Activated CD4-positive, CD25-positive, alpha-beta regulatory T cell treated with anti-CD3 and anti-CD28 coated beads, Interleukin-2, amount 50 U/mL, for 24 hours (primary cell): ENCODE measurements at regions not wholly inside any gene's neighbourhood (a gene's known extent, or its start where the extent isn't known, plus 50 kb on each side); places are given as distances from the start of the nearest gene placed in this dataset.

Source experiments
- ATAC-seq, 2 donors: fragments of 150-1000 bp; cut with Tn5 transposase; one replicate each; pipeline ENCODE4 v1.10.0; 2021; ENCODE audit warnings: mild to moderate bottlenecking in 1 of 2, moderate library complexity in 1 of 2

- no peak for ATAC-seq
These were observed 60.2 kb upstream of the NEDD9 start for GRCh38 chr6:11292594-11293236.

- no peak for ATAC-seq
These were observed 59.6 kb upstream of the NEDD9 start for GRCh38 chr6:11292091-11292490.

- peak; percentile 58 to 68 for ATAC-seq
These were observed 59.1 kb upstream of the NEDD9 start for GRCh38 chr6:11291582-11291981.

GRCh38 chr6:11290027-11290426, 57.6 kb upstream of the NEDD9 start:
- no peak for ATAC-seq

- no peak for ATAC-seq
These were observed 55.6 kb upstream of the NEDD9 start for GRCh38 chr6:11288065-11288464.

GRCh38 chr6:11284996-11285395, 52.5 kb upstream of the NEDD9 start:
- ATAC-seq = no peak

GRCh38 chr6:11283629-11284028, 51.2 kb upstream of the NEDD9 start:
- ATAC-seq = no peak

- ATAC-seq = no peak
These were observed 50.4 kb upstream of the NEDD9 start for GRCh38 chr6:11282875-11283274.
